H1 (cell line): ENCODE measurements at regions not wholly inside any gene's neighbourhood (a gene's known extent, or its start where the extent isn't known, plus 50 kb on each side); places are given as distances from the start of the nearest gene placed in this dataset.

Experiments used
- CTCF ChIA-PET: fragments of 300-600 bp; sonication (Branson Sonifier 250); formaldehyde crosslinking; loops from one replicate; lab custom pipeline; 2021; ENCODE audit not compliant: partially characterized antibody; lab: Charles Lee
- POLR2A ChIA-PET: fragments of 300-600 bp; sonication (Branson Sonifier 250); formaldehyde crosslinking; loops from one replicate; lab custom pipeline; 2021; ENCODE audit warnings: inconsistent platforms; ENCODE audit not compliant: partially characterized antibody; lab: Charles Lee
- DNase-seq, 2 experiments: peaks; one replicate each; pipeline versions ENCODE4 v3.0.0 to v3.0.0-alpha.2; 2010 to 2022; ENCODE audit warnings: low spot score in 2 of 2, low read depth in 1 of 2, mixed read lengths in 1 of 2
- FAIRE-seq: peaks from 2 replicates; lab custom pipeline; 2011; peaks lifted over from hg19 to GRCh38; lab: Jason Lieb, UNC
- H2AFZ ChIP-seq: 2 replicates; pipeline ENCODE4 v1.8.1; 2012; ENCODE audit warnings: low read length, inconsistent platforms
- H2AK5ac ChIP-seq: 2 replicates; pipeline ENCODE4 v1.6.1; 2013; ENCODE audit warnings: low read depth, low read length
- H2BK120ac ChIP-seq: replicated peaks from 2 replicates; pipeline ENCODE3; 2013; ENCODE audit warnings: low read depth, low read length, inconsistent platforms
- H2BK12ac ChIP-seq: 2 replicates; pipeline ENCODE4 v1.6.1; 2013; ENCODE audit warnings: low read depth, low read length
- H2BK15ac ChIP-seq: 2 replicates; pipeline ENCODE4 v1.6.1; 2013; ENCODE audit warnings: low read length
- H2BK20ac ChIP-seq: 2 replicates; pipeline ENCODE4 v1.6.1; 2013; ENCODE audit warnings: low read length
- H2BK5ac ChIP-seq: 2 replicates; pipeline ENCODE4 v1.6.1; 2013; ENCODE audit warnings: low read depth, low read length
- H3K14ac ChIP-seq: 2 replicates; pipeline ENCODE4 v1.6.1; 2013; ENCODE audit warnings: inconsistent platforms; ENCODE audit not compliant: insufficient read length
- H3K18ac ChIP-seq: 2 replicates; pipeline ENCODE4 v1.6.1; 2013; ENCODE audit warnings: low read length; ENCODE audit errors: extremely low read depth
- H3K23ac ChIP-seq: 2 replicates; pipeline ENCODE4 v1.6.1; 2013; ENCODE audit warnings: inconsistent platforms; ENCODE audit not compliant: insufficient read length
- H3K23me2 ChIP-seq: 2 replicates; pipeline ENCODE4 v1.6.1; 2013; ENCODE audit warnings: low read depth, low read length
- H3K27ac ChIP-seq: 2 replicates; pipeline ENCODE4 v1.6.1; 2011; ENCODE audit warnings: low read depth, low read length, inconsistent platforms
- H3K27me3 ChIP-seq, 4 experiments: replicated peaks in 1 of 4; 1 replicate in 1 of 4; 2 replicates in 3 of 4; pipeline versions ENCODE4 v1.6.1 to v1.8.1; 2011 to 2013; ENCODE audit warnings: low read length in 3 of 4, mild to moderate bottlenecking in 3 of 4, inconsistent platforms in 2 of 4, mixed read lengths in 2 of 4, moderate library complexity in 1 of 4; ENCODE audit not compliant: control insufficient read depth in 3 of 4, insufficient read depth in 3 of 4; ENCODE audit errors: extremely low read depth in 1 of 4
- H3K36me3 ChIP-seq, 4 experiments: 2 replicates each; pipeline versions ENCODE4 v1.6.1 to v1.8.1; 2011 to 2013; ENCODE audit warnings: mild to moderate bottlenecking in 4 of 4, low read length in 3 of 4, moderate library complexity in 2 of 4, control low read depth in 1 of 4, inconsistent platforms in 1 of 4; ENCODE audit not compliant: insufficient read depth in 4 of 4, control insufficient read depth in 2 of 4
- H3K4ac ChIP-seq: replicated peaks from 2 replicates; pipeline ENCODE3; 2013; ENCODE audit warnings: low read length, low read depth, mixed read lengths, inconsistent platforms; ENCODE audit not compliant: insufficient read length
- H3K4me1 ChIP-seq, 4 experiments: replicated peaks in 1 of 4; 1 replicate in 1 of 4; 2 replicates in 3 of 4; pipeline versions ENCODE4 v1.6.1 to v1.8.1; 2011 to 2013; ENCODE audit warnings: low read length in 3 of 4, inconsistent platforms in 2 of 4, mixed read lengths in 1 of 4; ENCODE audit not compliant: insufficient read depth in 4 of 4, control insufficient read depth in 3 of 4
- H3K4me2 ChIP-seq, 2 experiments: 2 replicates each; pipeline versions ENCODE4 v1.6.1 to v1.8.1; 2011 to 2013; ENCODE audit warnings: low read depth in 2 of 2, low read length in 2 of 2, control low read depth in 1 of 2, inconsistent platforms in 1 of 2, mild to moderate bottlenecking in 1 of 2; ENCODE audit not compliant: insufficient read depth in 1 of 2
- H3K4me3 ChIP-seq, 4 experiments: fragments of 200-600, 300-600 bp in 1 of 4; sonication (generic), shearing (Covaris generic), sonication (Bioruptor Twin) in 1 of 4; 2 replicates each; pipeline versions ENCODE4 v1.5.1 to v1.8.1; 2011 to 2016; ENCODE audit warnings: low read length in 4 of 4, low read depth in 3 of 4, control low read depth in 2 of 4, inconsistent platforms in 2 of 4, mild to moderate bottlenecking in 2 of 4, mixed read lengths in 1 of 4, moderate library complexity in 1 of 4; ENCODE audit not compliant: insufficient read depth in 2 of 4; ENCODE audit errors: extremely low read depth in 1 of 4
- H3K56ac ChIP-seq: replicated peaks from 2 replicates; pipeline ENCODE3; 2013; ENCODE audit warnings: low read depth, mild to moderate bottlenecking, mixed read lengths, low read length, inconsistent platforms; ENCODE audit not compliant: insufficient read length
- H3K79me1 ChIP-seq: 2 replicates; pipeline ENCODE4 v1.6.1; 2013; ENCODE audit warnings: low read depth, low read length, control low read depth
- H3K79me2 ChIP-seq, 2 experiments: 2 replicates each; pipeline versions ENCODE4 v1.6.1 to v1.8.1; 2012 to 2013; ENCODE audit warnings: low read length in 2 of 2, mild to moderate bottlenecking in 2 of 2, inconsistent platforms in 1 of 2; ENCODE audit not compliant: insufficient read depth in 2 of 2, control insufficient read depth in 1 of 2
- H3K9ac ChIP-seq, 4 experiments: replicated peaks in 1 of 4; 1 replicate in 1 of 4; 2 replicates in 3 of 4; pipeline versions ENCODE4 v1.6.1 to v1.8.1; 2011 to 2013; ENCODE audit warnings: low read depth in 3 of 4, low read length in 3 of 4, control low read depth in 2 of 4, mild to moderate bottlenecking in 2 of 4, moderate library complexity in 2 of 4, inconsistent platforms in 1 of 4; ENCODE audit errors: extremely low read depth in 1 of 4
- H3K9me3 ChIP-seq, 2 experiments: 2 replicates each; pipeline versions ENCODE4 v1.6.1 to v1.8.1; 2012 to 2013; ENCODE audit warnings: mild to moderate bottlenecking in 2 of 2, moderate library complexity in 2 of 2, control low read depth in 1 of 2, inconsistent platforms in 1 of 2, low read depth in 1 of 2, low read length in 1 of 2, mixed read lengths in 1 of 2; ENCODE audit not compliant: insufficient read depth in 2 of 2
- H4K20me1 ChIP-seq, 2 experiments: replicated peaks in 1 of 2; 2 replicates each; pipeline versions ENCODE3 to v1.8.1; 2011 to 2013; ENCODE audit warnings: inconsistent platforms in 2 of 2, low read length in 2 of 2, mild to moderate bottlenecking in 1 of 2; ENCODE audit not compliant: insufficient read depth in 2 of 2, control insufficient read depth in 1 of 2
- H4K5ac ChIP-seq: 2 replicates; pipeline ENCODE4 v1.6.1; 2013; ENCODE audit warnings: low read length, low read depth, mixed read lengths, inconsistent platforms; ENCODE audit not compliant: insufficient read length
- H4K8ac ChIP-seq: 2 replicates; pipeline ENCODE4 v1.8.0; 2013; ENCODE audit warnings: mild to moderate bottlenecking, moderate library complexity, low read length, inconsistent platforms; ENCODE audit not compliant: insufficient read depth; ENCODE audit errors: extremely low read depth
- H4K91ac ChIP-seq: replicated peaks from 2 replicates; pipeline ENCODE3; 2013; ENCODE audit warnings: low read length, mixed read lengths, inconsistent platforms; ENCODE audit not compliant: insufficient read length
- ASH2L ChIP-seq: fragments of 200-600, 300-600 bp; sonication (generic); IDR thresholded peaks from one replicate; pipeline ENCODE4 v1.7.1; 2017; ENCODE audit warnings: low read length
- BACH1 ChIP-seq: IDR thresholded peaks from 2 replicates; pipeline ENCODE4 v1.6.1; 2012; ENCODE audit warnings: low read length, improper control_type of control experiment
- BCL11A ChIP-seq, 2 experiments: IDR thresholded peaks; one replicate each; pipeline ENCODE4 v1.6.1; 2011; ENCODE audit warnings: low read depth in 2 of 2, low read length in 2 of 2, mild to moderate bottlenecking in 2 of 2
- CTBP2 ChIP-seq: IDR thresholded peaks from 2 replicates; pipeline ENCODE4 v1.7.0; 2011; ENCODE audit warnings: borderline replicate concordance, mild to moderate bottlenecking, moderate library complexity, mixed read lengths, low read length; ENCODE audit not compliant: insufficient read depth, insufficient read length
- JUND ChIP-seq: IDR thresholded peaks from 2 replicates; pipeline ENCODE4 v1.6.1; 2011; ENCODE audit warnings: mild to moderate bottlenecking, improper control_type of control experiment, low read length
- KDM4A ChIP-seq: IDR thresholded peaks from one replicate; pipeline ENCODE4 v1.7.1; 2012; ENCODE audit warnings: low read depth, mild to moderate bottlenecking, moderate library complexity, low read length, inconsistent platforms; ENCODE audit not compliant: severe bottlenecking
- NANOG ChIP-seq: IDR thresholded peaks from 2 replicates; pipeline ENCODE4 v1.6.1; 2011; ENCODE audit warnings: low read length, low read depth, mild to moderate bottlenecking, inconsistent platforms; ENCODE audit not compliant: insufficient read depth, poor library complexity, severe bottlenecking
- POU5F1 ChIP-seq: IDR thresholded peaks from 2 replicates; pipeline ENCODE4 v1.6.1; 2011; ENCODE audit warnings: low read depth, mild to moderate bottlenecking, low read length, moderate library complexity
- RBBP5 ChIP-seq: IDR thresholded peaks from 2 replicates; pipeline ENCODE4 v1.7.1; 2012; ENCODE audit warnings: low read depth, mild to moderate bottlenecking, inconsistent platforms, low read length, moderate library complexity, borderline replicate concordance
- RFX5 ChIP-seq: IDR thresholded peaks from 2 replicates; pipeline ENCODE4 v1.6.1; 2011; ENCODE audit warnings: low read depth, low read length, improper control_type of control experiment, borderline replicate concordance
- RNF2 ChIP-seq: fragments of 200-900, 300-1000 bp; sonication (generic); IDR thresholded peaks from 2 replicates; pipeline ENCODE4 v1.7.1; 2016; ENCODE audit warnings: borderline replicate concordance, low read depth, mild to moderate bottlenecking, antibody characterized with exemption, low read length; ENCODE audit not compliant: poor library complexity, severe bottlenecking; ENCODE audit errors: missing control alignments
- SIN3A ChIP-seq, 2 experiments: IDR thresholded peaks in 1 of 2; conservative IDR thresholded peaks in 1 of 2; 2 replicates each; pipeline ENCODE4 v1.6.1; 2011 to 2012; ENCODE audit warnings: low read length in 2 of 2, improper control_type of control experiment in 1 of 2, low read depth in 1 of 2, mild to moderate bottlenecking in 1 of 2
- TAF1 ChIP-seq: IDR thresholded peaks from 2 replicates; pipeline ENCODE4 v1.6.1; 2011; ENCODE audit warnings: mild to moderate bottlenecking, low read depth, low read length
- TBP ChIP-seq: IDR thresholded peaks from 2 replicates; pipeline ENCODE4 v1.6.1; 2011; ENCODE audit warnings: low read depth, low read length, improper control_type of control experiment
- ZNF274 ChIP-seq: IDR thresholded peaks from 2 replicates; pipeline ENCODE4 v1.7.0; 2012; ENCODE audit warnings: low read length, borderline replicate concordance; ENCODE audit errors: extremely low read depth
- WGBS, 2 experiments: shearing (Covaris generic) in 1 of 2; methylation state at CpG; one replicate each; pipeline versions ENCODE4 v1.1.6 to v1.1.7; 2013 to 2015; ENCODE audit warnings: low lambda C conversion rate in 2 of 2, mixed read lengths in 2 of 2, inconsistent platforms in 1 of 2, low coverage in 1 of 2, missing lambda C conversion rate in 1 of 2; ENCODE audit not compliant: insufficient replicate concordance in 2 of 2, insufficient coverage in 1 of 2, insufficient read length in 1 of 2; ENCODE audit errors: extremely low coverage in 1 of 2, missing lambda C conversion rate in 1 of 2; 5-methylcytosine and 5-hydroxymethylcytosine counted together

GRCh38 chr6:84862843-84863242 is 98.4 kb upstream of the TBX18 start:
- 90% methylated on average over 1 of the region's 1 CpG; no CpG with 5 or more reads in 1 of the 2 experiments for WGBS, 2 experiments
- ChIA-PET CTCF (interaction anchor here (1.1 kb wide), 1 partner anchor 10 kb away, joined by 3 read pairs; no protein-coding TSS in a partner anchor), POLR2A (no interaction called here)
- Histone ChIP-seq H2AFZ (no peak overlapping the region), H3K4me2 (no peak overlapping the region), H3K23me2 (no peaks in the 10 kb centered on the region), H3K4ac (no peak overlapping the region), H3K36me3 (no peaks in the 10 kb centered on the region), H2BK20ac (no peak overlapping the region), H2BK120ac (no peak overlapping the region), H3K23ac (no peak overlapping the region), H3K27me3 (no peaks in the 10 kb centered on the region), H3K79me1 (no peaks in the 10 kb centered on the region), H3K27ac (no peak overlapping the region), H2BK15ac (no peak overlapping the region), H2BK12ac (no peak overlapping the region), H3K79me2 (no peaks in the 10 kb centered on the region), H3K4me1 (no peaks in the 10 kb centered on the region), H3K18ac (no peak overlapping the region), H4K8ac (no peak overlapping the region), H3K9ac (no peak overlapping the region), H3K56ac (no peak overlapping the region), H2AK5ac (no peak overlapping the region), H2BK5ac (no peak overlapping the region), H4K91ac (no peak overlapping the region), H4K5ac (no peak overlapping the region), H3K14ac (no peak overlapping the region), H4K20me1 (no peaks in the 10 kb centered on the region), H3K4me3 (no peak overlapping the region), H3K9me3 (no peaks in the 10 kb centered on the region)
- DNase-seq (no peak), FAIRE-seq (no peak)
- no peak for TF ChIP-seq BACH1
- TF ChIP-seq JUND, result no peak
- no peak for TF ChIP-seq ASH2L
- TF ChIP-seq POU5F1, result no peak
- no peak for TF ChIP-seq ZNF274
- no peak for TF ChIP-seq CTBP2
- TF ChIP-seq NANOG, result no peak
- TF ChIP-seq KDM4A, result no peak
- no peak for TF ChIP-seq RBBP5
- no peak for TF ChIP-seq TAF1
- no peak for TF ChIP-seq TBP
- no peak for TF ChIP-seq SIN3A (conservative IDR thresholded peaks at IDR 0.05 in 1 of 2, IDR thresholded peaks at IDR 0.05 in 1 of 2; ENCODE audit: low read depth in 1 of 2, low read length in 2 of 2)
- no peak for TF ChIP-seq RFX5
- no peak for TF ChIP-seq RNF2
- TF ChIP-seq BCL11A (IDR thresholded peaks at IDR 0.05; ENCODE audit: low read depth in 2 of 2, low read length in 2 of 2), result no peak
